GM12878 (cell line): ENCODE measurements at regions not wholly inside any gene's neighbourhood (a gene's known extent, or its start where the extent isn't known, plus 50 kb on each side); places are given as distances from the start of the nearest gene placed in this dataset.

ENCODE experiments used
- ATAC-seq: fragments of 200-7000 bp; cut with Tn5 transposase; 3 replicates; pipeline ENCODE4 v1.9.1; 2020; ENCODE audit warnings: mild to moderate bottlenecking, moderate library complexity
- BruUV-seq: library from RNA; stranded (reverse); fragments of 400-500 nt; replicated peaks from 2 replicates; lab custom pipeline; 2021; lab: Mats Ljungman, UMichigan
- CTCF ChIA-PET: fragments of 300-600 bp; sonication (Branson Sonifier 250); formaldehyde crosslinking; extraction: SDS; loops from one replicate; lab custom pipeline; 2021; ENCODE audit warnings: inconsistent platforms; lab: Yijun Ruan, JAX
- POLR2A ChIA-PET: fragments of 350-600 bp; formaldehyde crosslinking; extraction: SDS; loops from one replicate; lab custom pipeline; 2021; ENCODE audit warnings: inconsistent platforms; lab: Charles Lee
- RAD21 ChIA-PET: fragments of 300-600 bp; sonication (Branson Sonifier 250); formaldehyde crosslinking; loops from one replicate; lab custom pipeline; 2023; ENCODE audit warnings: antibody characterized with exemption; ENCODE audit not compliant: unreplicated experiment; lab: Charles Lee
- SMC1A ChIA-PET: fragments of 300-600 bp; sonication (Branson Sonifier 250); formaldehyde crosslinking; loops from one replicate; lab custom pipeline; 2023; ENCODE audit not compliant: unreplicated experiment, uncharacterized antibody; lab: Charles Lee
- DNase-seq: peaks from one replicate; pipeline ENCODE4 v3.0.0-alpha.2; 2011; ENCODE audit warnings: low read depth, low spot score
- FAIRE-seq: peaks from 3 replicates; lab custom pipeline; 2011; peaks lifted over from hg19 to GRCh38; lab: Jason Lieb, UNC
- H2AFZ ChIP-seq: 2 replicates; pipeline ENCODE4 v1.6.0; 2011; ENCODE audit warnings: low read depth, low read length, control low read depth; ENCODE audit not compliant: control insufficient read depth
- H3K27ac ChIP-seq: 2 replicates; pipeline ENCODE4 v1.5.1; 2011; ENCODE audit warnings: control low read depth; ENCODE audit not compliant: control insufficient read depth, insufficient read depth
- H3K27me3 ChIP-seq, 2 experiments: replicated peaks in 1 of 2; 2 replicates each; pipeline versions ENCODE4 v1.6.0 to v1.6.1; 2011; ENCODE audit warnings: low read length in 1 of 2; ENCODE audit not compliant: control insufficient read depth in 2 of 2, insufficient read depth in 2 of 2
- H3K36me3 ChIP-seq, 2 experiments: 2 replicates each; pipeline ENCODE4 v1.5.1; 2011; ENCODE audit warnings: low read length in 1 of 2; ENCODE audit not compliant: control insufficient read depth in 2 of 2, insufficient read depth in 2 of 2
- H3K4me1 ChIP-seq: 2 replicates; pipeline ENCODE4 v1.6.1; 2011; ENCODE audit warnings: mild to moderate bottlenecking, low read length, moderate library complexity, mixed read lengths; ENCODE audit not compliant: control insufficient read depth, insufficient read depth
- H3K4me2 ChIP-seq: 2 replicates; pipeline ENCODE4 v1.6.0; 2011; ENCODE audit warnings: control low read depth; ENCODE audit not compliant: control insufficient read depth, insufficient read depth
- H3K4me3 ChIP-seq: fragments of 200-600 bp; sonication (generic); 2 replicates; pipeline ENCODE4 v1.5.1; 2016
- H3K79me2 ChIP-seq: 2 replicates; pipeline ENCODE4 v1.6.0; 2011; ENCODE audit warnings: low read length; ENCODE audit not compliant: control insufficient read depth, insufficient read depth
- H3K9ac ChIP-seq: 2 replicates; pipeline ENCODE4 v1.8.0; 2011; ENCODE audit warnings: low read length, control low read depth, mixed read lengths; ENCODE audit not compliant: control insufficient read depth, insufficient read depth
- H3K9me3 ChIP-seq: replicated peaks from 3 replicates; pipeline ENCODE4 v1.5.1; 2011; ENCODE audit warnings: mild to moderate bottlenecking, low read length; ENCODE audit not compliant: control insufficient read depth, insufficient read depth
- H4K20me1 ChIP-seq: 2 replicates; pipeline ENCODE4 v1.6.0; 2011; ENCODE audit not compliant: control insufficient read depth, insufficient read depth
- CBX3 ChIP-seq: fragments of 200-600 bp; sonication (generic); IDR thresholded peaks from 2 replicates; pipeline ENCODE4 v1.6.1; 2016; ENCODE audit warnings: low read depth, borderline replicate concordance
- CHD4 ChIP-seq: fragments of 200-600 bp; sonication (generic); IDR thresholded peaks from 2 replicates; pipeline ENCODE4 v1.6.1; 2016; ENCODE audit warnings: mild to moderate bottlenecking
- EED ChIP-seq: sonication (generic); IDR thresholded peaks from 2 replicates; pipeline ENCODE4 v1.6.1; 2016; ENCODE audit warnings: antibody characterized with exemption, low read depth
- ETV6 ChIP-seq, 2 experiments: fragments of 450-650 bp in 1 of 2; IDR thresholded peaks in 1 of 2; conservative IDR thresholded peaks in 1 of 2; 2 replicates each; pipeline ENCODE4 v1.6.1; 2014; ENCODE audit warnings: antibody characterized with exemption in 1 of 2, borderline replicate concordance in 1 of 2, low read depth in 1 of 2, mild to moderate bottlenecking in 1 of 2, moderate library complexity in 1 of 2
- HCFC1 ChIP-seq: fragments of 150-350 bp; IDR thresholded peaks from 2 replicates; pipeline ENCODE4 v1.6.1; 2014; ENCODE audit warnings: low read length
- MTA3 ChIP-seq: IDR thresholded peaks from 2 replicates; pipeline ENCODE4 v1.6.1; 2012; ENCODE audit warnings: low read length, inconsistent platforms, borderline replicate concordance
- NFIC ChIP-seq: IDR thresholded peaks from 2 replicates; pipeline ENCODE4 v1.6.1; 2012; ENCODE audit warnings: low read depth, mild to moderate bottlenecking, inconsistent platforms, low read length, moderate library complexity
- NKRF ChIP-seq: fragments of 450-650 bp; conservative IDR thresholded peaks from 2 replicates; pipeline ENCODE4 v1.6.1; 2017; ENCODE audit warnings: mild to moderate bottlenecking, moderate library complexity
- NR2F1 ChIP-seq: fragments of 450-650 bp; conservative IDR thresholded peaks from 2 replicates; pipeline ENCODE4 v1.6.1; 2017; ENCODE audit warnings: mild to moderate bottlenecking
- PAX5 ChIP-seq: IDR thresholded peaks from 2 replicates; pipeline ENCODE4 v1.6.1; 2011; ENCODE audit warnings: low read depth, low read length, borderline replicate concordance
- RAD51 ChIP-seq: fragments of 450-650 bp; IDR thresholded peaks from 2 replicates; pipeline ENCODE4 v1.6.1; 2016; ENCODE audit warnings: moderate library complexity, mild to moderate bottlenecking, inconsistent platforms
- RELA ChIP-seq: fragments of 450-650 bp; IDR thresholded peaks from 2 replicates; pipeline ENCODE4 v1.8.0; 2014; ENCODE audit warnings: borderline replicate concordance; ENCODE audit not compliant: partially characterized antibody
- SRF ChIP-seq, 2 experiments: IDR thresholded peaks; 2 replicates each; pipeline ENCODE4 v1.6.1; 2011; ENCODE audit warnings: low read depth in 2 of 2, low read length in 2 of 2, mild to moderate bottlenecking in 1 of 2, moderate library complexity in 1 of 2
- TAF1 ChIP-seq: IDR thresholded peaks from 2 replicates; pipeline ENCODE4 v1.6.1; 2011; ENCODE audit warnings: mild to moderate bottlenecking, low read depth, low read length, borderline replicate concordance
- YBX1 ChIP-seq: fragments of 450-650 bp; IDR thresholded peaks from 2 replicates; pipeline ENCODE4 v1.6.1; 2016; ENCODE audit warnings: antibody characterized with exemption
- ZBTB4 ChIP-seq: fragments of 450-650 bp; formaldehyde crosslinking; IDR thresholded peaks from 2 replicates; pipeline ENCODE4 v1.4.0; 2022; ENCODE audit warnings: mild to moderate bottlenecking, moderate library complexity
- ZNF622 ChIP-seq: fragments of 450-650 bp; IDR thresholded peaks from 2 replicates; pipeline ENCODE4 v1.6.1; 2017; ENCODE audit warnings: mild to moderate bottlenecking, inconsistent platforms
- ZZZ3 ChIP-seq: IDR thresholded peaks from 2 replicates; pipeline ENCODE4 v1.6.1; 2011; ENCODE audit warnings: low read depth; ENCODE audit not compliant: control insufficient read depth, insufficient read length
- WGBS: methylation state at CpG from one replicate; pipeline ENCODE4 v1.1.6; 2016; ENCODE audit warnings: low lambda C conversion rate; ENCODE audit not compliant: insufficient replicate concordance, insufficient coverage; ENCODE audit errors: missing lambda C conversion rate; 5-methylcytosine and 5-hydroxymethylcytosine counted together
- in situ Hi-C: fragments of 300-500 bp; cut with MboI; formaldehyde crosslinking; loops from 9 replicates; pipeline ENCODE4 v1.14.3; 2018; ENCODE audit warnings: mixed read lengths
- intact Hi-C: fragments of 100-400 bp; cut with micrococcal nuclease; formaldehyde crosslinking; loops from one replicate; pipeline ENCODE4 v1.14.2; 2022; ENCODE audit not compliant: unreplicated experiment
- TF ChIP-seq, protein P1 (sequence below): fragments of 450-650 bp; IDR thresholded peaks from 2 replicates; pipeline ENCODE4 v1.6.1; 2018; ENCODE audit warnings: borderline replicate concordance, mild to moderate bottlenecking; ENCODE audit not compliant: partially characterized antibody

- Histone ChIP-seq H3K27ac (no peak overlapping the region), H4K20me1 (no peaks in the 10 kb centered on the region), H3K9me3 (no peaks in the 10 kb centered on the region; the same call in 2 of the 3 replicates), H3K79me2 (no peaks in the 10 kb centered on the region), H3K36me3 (no peaks in the 10 kb centered on the region), H3K4me3 (no peak overlapping the region), H3K4me1 (no peaks in the 10 kb centered on the region), H3K4me2 (no peak overlapping the region), H3K9ac (no peak overlapping the region), H2AFZ (no peak overlapping the region), H3K27me3 (no peaks in the 10 kb centered on the region)
- RAD21 ChIA-PET: no interaction called here
- POLR2A ChIA-PET: no interaction called here
- CTCF ChIA-PET: no interaction called here
- FAIRE-seq (no peak), DNase-seq (no peak), ATAC-seq (no peak)
- intact Hi-C loops (no loop called here), in situ Hi-C loops (no loop called here)
- WGBS: 8% methylated on average over 2 of the region's 2 CpGs
- SMC1A ChIA-PET: no interaction called here
- BruUV-seq: no TSS peak
- TF ChIP-seq TAF1 (no peak), SRF (IDR thresholded peaks at IDR 0.05; ENCODE audit: low read depth in 2 of 2, low read length in 2 of 2) (no peak), NR2F1 (no peak), NFIC (no peak), PAX5 (no peak), ZNF622 (no peak), HCFC1 (no peak), EED (no peak), CHD4 (no peak), CBX3 (no peak), ZZZ3 (no peak), YBX1 (no peak), ZBTB4 (CRISPR knock-in tag) (no peak), ETV6 (conservative IDR thresholded peaks at IDR 0.05 in 1 of 2, IDR thresholded peaks at IDR 0.05 in 1 of 2; ENCODE audit: borderline replicate concordance in 1 of 2, low read depth in 1 of 2) (no peak), RAD51 (no peak), MTA3 (no peak), RELA (no peak), NKRF (no peak)
- TF ChIP-seq, protein P1, sequence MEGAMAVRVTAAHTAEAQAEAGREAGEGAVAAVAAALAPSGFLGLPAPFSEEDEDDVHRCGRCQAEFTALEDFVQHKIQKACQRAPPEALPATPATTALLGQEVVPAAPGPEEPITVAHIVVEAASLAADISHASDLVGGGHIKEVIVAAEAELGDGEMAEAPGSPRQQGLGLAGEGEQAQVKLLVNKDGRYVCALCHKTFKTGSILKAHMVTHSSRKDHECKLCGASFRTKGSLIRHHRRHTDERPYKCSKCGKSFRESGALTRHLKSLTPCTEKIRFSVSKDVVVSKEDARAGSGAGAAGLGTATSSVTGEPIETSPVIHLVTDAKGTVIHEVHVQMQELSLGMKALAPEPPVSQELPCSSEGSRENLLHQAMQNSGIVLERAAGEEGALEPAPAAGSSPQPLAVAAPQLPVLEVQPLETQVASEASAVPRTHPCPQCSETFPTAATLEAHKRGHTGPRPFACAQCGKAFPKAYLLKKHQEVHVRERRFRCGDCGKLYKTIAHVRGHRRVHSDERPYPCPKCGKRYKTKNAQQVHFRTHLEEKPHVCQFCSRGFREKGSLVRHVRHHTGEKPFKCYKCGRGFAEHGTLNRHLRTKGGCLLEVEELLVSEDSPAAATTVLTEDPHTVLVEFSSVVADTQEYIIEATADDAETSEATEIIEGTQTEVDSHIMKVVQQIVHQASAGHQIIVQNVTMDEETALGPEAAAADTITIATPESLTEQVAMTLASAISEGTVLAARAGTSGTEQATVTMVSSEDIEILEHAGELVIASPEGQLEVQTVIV: no peak
Observed at GRCh38 chr11:41720761-41721160, 261.3 kb upstream of the LRRC4C start.
